SW 1271 (cell line): ENCODE measurements at regions not wholly inside any gene's neighbourhood (a gene's known extent, or its start where the extent isn't known, plus 50 kb on each side); places are given as distances from the start of the nearest gene placed in this dataset.

ENCODE experiments used
- DNase-seq, 2 experiments: peaks; one replicate each; lab custom pipeline; 2025; lab: John Stamatoyannopoulos, UW

- no peak for DNase-seq
These were observed 270.2 kb downstream of the TMEM167A start for GRCh38 chr5:82807021-82807420.

DNA sequence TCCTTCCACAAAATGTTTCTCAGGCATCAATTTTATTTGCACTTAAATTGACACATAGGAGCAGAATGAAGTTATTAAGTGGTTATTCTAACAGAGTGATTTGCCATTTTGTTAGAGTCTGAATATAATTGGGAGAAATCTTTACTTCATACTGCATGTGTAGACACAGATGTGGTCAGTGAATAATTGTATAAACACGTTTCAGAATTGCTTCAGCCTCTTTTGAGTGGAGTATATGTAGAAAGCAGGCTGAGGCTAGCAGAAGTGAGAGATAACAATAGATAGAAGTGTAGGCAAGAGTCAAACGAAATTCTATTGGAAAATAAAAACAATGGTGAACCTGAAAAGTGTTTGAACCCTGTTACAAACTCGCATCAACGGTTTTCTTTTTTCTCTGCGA lies 270.7 kb downstream of the TMEM167A start:
- DNase-seq: no peak

DNA sequence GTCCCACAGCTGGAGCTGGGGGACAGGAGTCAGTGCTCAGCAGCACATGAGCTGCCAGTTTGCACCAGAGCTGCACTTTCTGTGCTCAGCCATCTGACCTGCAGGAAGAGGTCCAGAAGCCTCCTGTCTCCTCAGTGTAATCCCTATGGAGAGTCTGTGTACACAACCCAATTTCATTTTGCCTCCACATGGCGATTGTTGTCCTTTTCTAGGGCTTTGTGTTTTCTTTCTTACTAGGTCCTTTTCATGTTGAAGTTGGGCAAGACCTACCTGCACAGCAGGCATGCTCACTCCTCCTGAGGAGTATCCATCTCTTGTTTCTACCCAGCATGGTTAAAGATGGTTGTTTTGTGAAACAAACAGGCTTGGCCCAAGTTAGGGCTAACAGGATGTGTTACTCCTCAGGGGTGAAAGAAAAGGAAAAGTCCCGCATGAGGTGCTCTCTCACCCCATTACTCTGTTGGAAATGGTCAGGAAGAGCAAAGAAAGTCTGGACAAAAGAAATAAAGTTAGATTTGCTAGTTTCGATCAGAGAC lies 273.0 kb downstream of the TMEM167A start:
- no peak for DNase-seq

DNA sequence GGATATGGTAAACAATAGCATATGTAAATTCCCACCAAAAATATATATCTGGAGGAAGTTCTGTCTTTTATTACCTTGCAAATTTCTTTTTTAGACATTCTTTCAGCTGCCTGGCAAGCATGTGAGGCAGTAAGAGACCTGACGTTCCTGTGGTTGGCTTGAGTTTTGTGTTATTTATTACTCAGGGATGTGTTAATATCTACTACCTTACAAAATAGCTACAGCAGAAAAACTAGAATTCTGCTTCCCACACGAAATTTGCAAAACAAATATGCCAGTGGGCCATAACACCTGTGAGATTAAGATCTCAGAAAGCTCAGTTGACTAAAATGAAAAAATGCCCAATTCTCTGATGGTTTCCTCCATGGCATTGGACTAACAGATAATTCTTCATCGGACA lies 274.2 kb downstream of the TMEM167A start:
- DNase-seq: no peak

- no peak for DNase-seq
These were observed 276.4 kb downstream of the TMEM167A start for GRCh38 chr5:82800826-82801225.

DNA sequence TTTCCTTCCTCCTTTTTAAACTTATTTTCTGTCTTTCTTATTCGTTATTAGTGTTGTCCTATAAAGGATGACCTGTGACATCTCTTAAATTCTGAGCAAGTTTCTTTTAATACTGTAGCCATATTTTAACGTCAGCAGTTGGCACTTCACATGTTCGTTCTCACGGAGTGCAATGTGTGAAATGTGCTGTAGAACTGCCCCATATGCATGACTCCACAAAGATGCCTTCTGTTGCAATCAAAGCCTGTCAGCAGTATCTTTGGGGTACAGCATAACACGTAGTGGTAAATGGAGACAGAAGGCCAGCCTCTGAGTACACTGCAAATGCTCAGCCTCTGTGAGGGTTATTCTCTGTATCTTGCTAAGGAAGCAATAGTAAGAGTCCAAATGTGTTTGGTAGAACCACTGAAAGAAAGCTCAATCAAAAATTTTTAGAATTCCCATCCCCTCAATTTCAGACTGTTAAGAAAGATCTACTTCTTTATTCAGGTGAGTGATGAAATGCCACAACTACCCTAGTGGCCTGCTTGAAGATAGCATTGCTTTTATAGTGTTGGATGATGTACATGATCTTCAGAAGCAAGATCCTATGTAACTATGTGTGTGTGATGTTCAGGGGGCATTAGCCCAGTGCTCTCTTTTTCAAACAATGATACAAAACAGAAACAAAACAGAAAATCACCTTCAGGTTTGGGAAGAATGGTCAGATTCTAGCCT lies 277.7 kb downstream of the TMEM167A start:
- no peak for DNase-seq

- no peak for DNase-seq
These were observed 278.5 kb downstream of the TMEM167A start for GRCh38 chr5:82798676-82799075.

- no peak for DNase-seq
These were observed 280.4 kb downstream of the TMEM167A start for GRCh38 chr5:82796643-82797416.

DNA sequence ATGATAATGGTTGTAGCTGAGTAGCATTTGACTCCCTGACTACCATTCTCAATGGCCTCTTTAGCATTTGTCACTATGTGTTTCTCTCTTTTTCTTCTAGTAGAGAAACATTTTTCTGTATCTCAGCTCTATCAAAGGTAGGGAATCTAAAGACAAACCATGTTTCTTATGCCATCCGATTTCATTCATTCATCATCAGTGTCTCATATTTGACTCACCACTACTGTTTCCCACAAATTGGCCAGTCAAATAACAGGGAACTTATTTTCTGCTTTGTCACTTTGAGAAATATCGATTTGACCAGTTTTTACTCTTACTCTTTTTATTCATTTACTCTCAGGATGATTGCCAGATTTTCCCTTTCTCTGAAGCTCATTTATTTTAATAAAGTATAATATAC lies 282.3 kb downstream of the TMEM167A start:
- DNase-seq: no peak

DNA sequence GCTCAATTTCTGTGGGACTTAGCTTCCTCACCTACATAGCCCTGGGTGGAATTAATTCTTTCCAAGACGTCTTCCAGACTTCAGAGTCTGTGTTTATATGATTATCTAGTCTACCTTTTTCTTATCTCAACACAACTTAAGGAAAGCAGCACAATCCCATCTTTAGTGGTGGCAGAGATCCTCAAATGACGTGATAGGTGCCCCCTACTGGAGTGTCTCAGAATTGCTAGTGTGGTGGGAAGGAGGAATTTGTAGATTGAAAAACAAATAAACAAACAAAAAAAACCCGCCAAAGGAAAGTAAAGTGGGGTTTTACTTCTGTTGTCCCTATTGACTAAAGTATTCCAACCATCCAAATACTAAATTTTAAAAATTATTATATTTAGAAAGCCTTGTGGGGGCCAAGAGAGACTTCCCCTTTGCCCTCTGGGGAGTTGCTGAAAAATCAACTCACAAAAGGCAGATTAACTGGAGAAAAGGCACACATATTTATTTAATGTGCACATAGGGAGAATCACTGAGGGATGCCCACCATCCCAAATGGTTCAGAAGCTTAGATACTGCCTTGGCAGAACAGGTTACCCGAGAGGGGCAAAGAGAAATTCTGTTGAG lies 283.3 kb downstream of the TMEM167A start:
- DNase-seq: peak in 1 of 2 experiments; percentile 18

DNA sequence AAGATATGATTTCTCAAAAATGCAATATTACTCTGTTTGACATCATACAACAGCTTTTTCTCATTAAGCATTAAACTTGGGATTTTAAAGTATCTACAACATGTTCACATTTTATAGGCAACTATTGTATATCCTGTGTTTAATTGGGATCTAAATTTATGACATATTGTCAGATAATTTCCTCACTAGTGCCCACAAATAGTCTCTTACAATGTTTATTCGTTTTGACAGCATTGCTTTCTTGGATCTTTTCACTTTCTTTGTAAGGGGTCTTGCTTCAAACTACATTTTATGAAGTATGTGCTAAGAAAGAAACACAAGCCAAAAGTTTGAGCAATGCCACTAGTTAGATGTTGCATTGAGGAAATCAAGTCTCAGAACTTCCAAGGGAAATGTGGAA lies 285.1 kb downstream of the TMEM167A start:
- DNase-seq: no peak

GRCh38 chr5:82789095-82789494 lies 288.1 kb downstream of the TMEM167A start:
- no peak for DNase-seq

- no peak for DNase-seq
These were observed 290.4 kb downstream of the TMEM167A start for GRCh38 chr5:82786748-82787147.

DNA sequence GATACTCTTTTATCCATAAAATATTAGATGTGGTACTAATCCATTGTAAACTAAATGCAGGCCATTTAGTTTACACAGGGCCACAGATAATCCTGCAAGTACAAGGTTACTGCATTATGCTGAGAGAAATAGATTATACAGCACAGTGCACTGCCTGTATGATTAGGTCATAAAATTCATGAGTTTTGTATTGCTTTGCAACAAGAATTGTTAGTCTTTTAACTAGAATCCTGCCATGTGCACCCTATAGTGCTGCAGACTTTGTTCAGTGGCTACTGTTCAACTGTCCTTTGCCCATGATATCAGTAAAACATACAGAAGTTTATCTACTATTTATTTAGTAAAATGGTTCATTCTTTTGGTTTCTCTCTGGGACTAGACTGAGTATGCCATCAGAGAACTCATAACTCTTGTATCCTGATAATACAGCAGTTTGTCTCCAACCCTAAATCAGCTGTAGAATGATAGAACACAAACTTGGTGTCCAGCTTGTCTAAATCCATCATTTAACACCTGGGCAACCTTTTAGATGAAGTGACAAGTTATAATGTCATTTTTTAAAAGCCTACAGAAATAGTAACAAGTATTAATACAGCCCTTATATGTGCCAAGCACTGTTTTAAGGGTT lies 291.2 kb downstream of the TMEM167A start:
- no peak for DNase-seq

DNA sequence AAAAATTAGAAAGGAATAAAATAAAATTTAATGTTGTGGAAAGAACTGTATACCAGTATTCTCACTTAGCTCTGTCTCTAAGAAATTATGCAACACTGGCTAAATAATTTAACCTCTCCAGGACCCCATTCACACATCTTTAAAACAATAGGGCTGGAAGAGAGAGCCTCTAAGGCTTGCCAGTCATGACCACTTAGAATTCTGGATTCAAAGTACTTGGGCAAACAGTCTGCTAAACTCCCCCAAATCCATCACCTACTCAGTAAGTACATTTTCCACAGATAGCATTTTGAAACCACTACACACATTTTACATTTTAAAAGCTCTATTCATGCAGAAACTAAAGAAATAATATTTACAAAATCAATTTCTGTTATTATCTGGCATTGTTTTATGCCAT lies 291.7 kb downstream of the TMEM167A start:
- DNase-seq: no peak

- DNase-seq: no peak
These were observed 292.7 kb downstream of the TMEM167A start for GRCh38 chr5:82784521-82784920.

DNA sequence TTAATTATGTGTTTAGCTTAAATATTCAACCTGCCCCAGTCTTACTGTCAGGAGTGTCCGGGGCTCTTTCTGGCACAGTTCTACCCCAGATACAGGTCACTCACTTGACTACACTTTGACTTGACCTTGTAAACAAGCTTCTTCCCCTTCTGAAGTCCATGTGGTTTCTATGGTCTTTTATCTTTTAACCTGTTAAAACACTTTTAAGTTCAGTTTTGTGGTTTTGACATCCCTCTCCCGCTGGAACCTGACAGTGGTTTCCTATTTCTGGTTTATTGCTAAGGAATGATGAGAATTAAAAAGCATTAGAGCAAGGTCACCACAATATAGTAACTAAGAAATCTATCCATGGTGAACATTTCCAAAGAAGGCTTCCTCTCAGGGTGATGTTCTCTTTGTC lies 300.1 kb downstream of the TMEM167A start:
- DNase-seq: no peak

DNA sequence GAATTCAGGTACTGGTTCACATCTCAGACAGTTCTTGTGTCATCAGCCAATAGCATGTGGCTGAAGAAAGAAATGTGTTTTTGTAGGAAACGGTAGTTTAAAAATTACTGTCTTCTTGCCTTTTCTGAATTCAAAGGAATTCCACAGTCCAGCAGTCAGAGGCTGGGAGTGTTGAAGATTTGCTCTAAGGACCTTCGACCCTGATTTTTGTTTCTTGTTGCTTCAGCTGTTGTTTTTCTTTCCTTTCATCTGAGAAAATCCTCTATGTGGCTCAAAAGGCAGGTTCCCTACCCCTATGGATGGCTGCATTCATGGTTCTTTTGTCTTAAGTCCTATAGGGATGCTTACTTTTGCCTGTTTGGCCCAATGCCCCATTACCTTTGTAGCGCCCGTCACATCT lies 304.9 kb downstream of the TMEM167A start:
- DNase-seq: no peak

DNA sequence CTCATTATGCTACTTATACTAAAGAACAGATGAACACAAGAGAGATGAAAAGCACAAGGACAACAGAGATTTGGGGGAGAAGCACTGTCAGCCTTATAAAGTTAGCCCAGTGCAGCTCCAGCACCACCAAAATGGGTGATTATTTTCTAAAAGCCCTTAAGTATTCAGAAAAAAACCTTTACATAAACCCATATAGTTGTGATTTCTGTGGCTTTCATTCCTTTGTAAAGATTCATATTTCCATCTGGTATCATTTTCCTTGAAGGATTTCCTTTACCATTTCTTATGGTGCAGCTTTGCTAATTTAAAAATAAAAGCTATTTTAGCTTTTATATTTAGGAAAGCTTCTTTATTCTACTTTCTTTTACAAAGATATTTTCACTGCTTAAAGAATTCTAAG lies 311.0 kb downstream of the TMEM167A start:
- DNase-seq: no peak

GRCh38 chr5:82765765-82766164 lies 311.4 kb downstream of the TMEM167A start:
- no peak for DNase-seq

GRCh38 chr5:82760856-82761255 lies 316.3 kb downstream of the TMEM167A start:
- no peak for DNase-seq

DNA sequence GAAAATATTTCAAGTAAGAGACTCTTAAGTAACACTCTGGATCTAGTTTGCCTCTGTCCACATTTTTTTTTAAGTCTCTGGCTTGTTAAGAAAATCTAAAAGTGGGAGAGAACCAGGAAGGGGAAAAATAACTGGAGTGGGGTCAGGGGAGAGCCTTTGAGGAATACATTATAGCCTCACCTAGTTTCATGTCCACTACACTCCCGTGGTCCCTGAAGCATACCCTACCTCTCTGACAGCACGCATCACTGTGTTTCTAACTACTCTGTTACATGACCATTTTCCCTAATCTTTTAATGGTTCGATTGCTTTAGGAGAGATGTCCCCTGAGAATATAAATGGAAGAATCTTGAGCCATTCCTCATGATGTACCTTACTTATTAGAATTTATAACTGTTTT lies 318.3 kb downstream of the TMEM167A start:
- no peak for DNase-seq
